Pancreas (tissue), 10 donors: ENCODE measurements at regions not wholly inside any gene's neighbourhood (a gene's known extent, or its start where the extent isn't known, plus 50 kb on each side); places are given as distances from the start of the nearest gene placed in this dataset.
"Not testable (repeated sequence)": the region's sequence is repeated elsewhere in the genome, so short reads cannot be mapped to it uniquely, and the experiment has no call there.

Experiments
- ATAC-seq, 4 donors: fragments of 200-7000 bp; cut with Tn5 transposase; one replicate each; pipeline versions ENCODE4 v1.8.0 to v1.9.1; 2020; ENCODE audit warnings: mild to moderate bottlenecking in 4 of 4, moderate library complexity in 4 of 4
- DNase-seq, 6 donors: peaks; one replicate each; pipeline ENCODE4 v3.0.0-alpha.2; 2020
- FAIRE-seq: peaks from 2 replicates; lab custom pipeline; 2012; peaks lifted over from hg19 to GRCh38; lab: Jason Lieb, UNC
- H3K27ac ChIP-seq, 4 donors: fragments of 200-600 bp; sonication (generic); 1 replicate in 3 of 4; 2 replicates in 1 of 4; pipeline versions ENCODE4 v1.5.0 to v1.8.0; 2020
- H3K27me3 ChIP-seq, 4 donors: fragments of 200-600 bp; one replicate each; pipeline ENCODE4 v1.8.0; 2021
- H3K36me3 ChIP-seq, 3 donors: fragments of 200-600 bp; sonication (generic) in 1 of 3; one replicate each; pipeline versions ENCODE4 v1.5.0 to v1.8.0; 2020 to 2021
- H3K4me1 ChIP-seq, 3 donors: fragments of 200-600 bp; one replicate each; pipeline ENCODE4 v1.8.0; 2021
- H3K4me3 ChIP-seq, 4 donors: fragments of 200-600 bp; sonication (generic) in 2 of 4; one replicate each; pipeline versions ENCODE4 v1.5.0 to v1.8.0; 2020 to 2021
- H3K9me3 ChIP-seq, 4 donors: fragments of 200-600 bp; one replicate each; pipeline ENCODE4 v1.8.0; 2021
- CTCF ChIP-seq, 4 donors: fragments of 200-600 bp; sonication (generic) in 3 of 4; IDR thresholded peaks; one replicate each; pipeline versions ENCODE4 v1.5.0 to v1.8.0; 2021; ENCODE audit warnings: antibody characterized with exemption in 4 of 4
- WGBS, 2 donors: extraction: QIAGEN DNeasy Blood & Tissue Kit; methylation state at CpG; one replicate each; pipeline ENCODE4 v1.1.7; 2013; 5-methylcytosine and 5-hydroxymethylcytosine counted together
- intact Hi-C, 3 donors: fragments of 100-400 bp; cut with DNase I; formaldehyde crosslinking; loops; one replicate each; pipeline versions ENCODE4 v1.11.1 to v1.14.2; 2022
- donor health status: healthy with polysubstance abuse.
- donor health status: DM: no; HTN: no; CAD: no; lungs with moderate emphysema.
- donor health status: DM: no; HTN: no; CAD: no.
- donor health status: control.
- donor health status: control.
- donor health status: Bipolar disorder and iron deficiency.
- donor health status: DM: yes; HTN: yes; CAD: no.
- donor health status: DM: no; HTN: no; CAD: no.
- donor health status: DM: no; HTN: no; CAD: no.
- donor health status: DM: yes; HTN: yes; CAD: no.

DNA sequence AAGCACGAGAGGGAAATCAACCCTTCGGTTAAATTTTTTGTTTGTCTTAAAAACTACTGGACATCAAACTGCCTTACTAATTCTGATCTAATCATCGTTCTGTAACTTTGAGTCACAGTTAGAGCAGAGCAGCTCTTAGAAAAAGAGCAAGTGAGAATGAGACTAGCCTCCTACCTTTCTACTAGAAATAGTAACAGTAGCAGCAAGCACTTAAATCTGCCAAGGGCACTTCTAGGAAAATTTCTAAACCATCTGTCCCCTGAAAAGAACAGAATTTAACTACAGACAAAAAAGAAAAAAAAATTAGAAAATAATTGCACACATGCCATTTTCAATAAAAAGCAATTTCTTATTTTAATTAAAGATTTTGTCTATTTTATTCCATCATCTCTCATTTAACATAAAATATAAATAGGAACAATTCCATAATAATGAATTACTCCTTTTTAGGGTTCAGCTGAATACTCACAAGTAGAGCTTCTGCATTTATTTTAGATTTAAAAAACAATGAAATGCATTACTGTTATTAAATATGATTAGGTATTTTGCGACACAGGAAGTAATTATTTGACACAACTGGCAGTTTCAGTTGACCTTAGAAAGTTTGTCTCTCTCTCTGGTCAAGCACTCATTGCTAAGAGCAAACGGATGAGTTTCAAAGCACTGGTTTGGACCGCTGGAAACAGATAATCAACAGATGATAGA lies 250.8 kb upstream of the SOX9 start:
- Histone ChIP-seq H3K27me3 (no peaks in the 10 kb centered on the region), H3K27ac (no peak overlapping the region), H3K4me3 (no peak overlapping the region), H3K9me3 (no peaks in the 10 kb centered on the region), H3K36me3 (no peaks in the 10 kb centered on the region), H3K4me1 (no peaks in the 10 kb centered on the region)
- intact Hi-C loops: no loop called here
- TF ChIP-seq CTCF (IDR thresholded peaks at IDR 0.05): no peak
- FAIRE-seq (no peak), DNase-seq (no peak), ATAC-seq (no peak)
- 84 to 85% methylated on average over 6 of the region's 6 CpGs for WGBS, 2 donors

DNA sequence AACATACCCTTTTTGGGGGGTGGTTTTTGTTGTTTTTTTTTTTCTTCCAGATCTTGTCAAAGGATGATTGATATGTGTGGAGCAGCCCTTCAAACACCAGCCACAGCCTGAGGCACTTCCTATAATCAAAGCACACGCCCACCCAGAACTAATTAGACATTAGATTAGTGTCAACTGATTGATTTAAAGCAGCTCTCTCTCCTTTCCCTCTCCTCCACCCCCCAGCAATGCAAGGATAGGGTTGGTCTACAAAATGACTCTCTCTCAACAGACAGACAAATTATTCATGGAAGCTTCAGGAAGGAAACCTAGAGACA lies 250.3 kb upstream of the SOX9 start:
- no peak for TF ChIP-seq CTCF (IDR thresholded peaks at IDR 0.05)
- 64 to 67% methylated on average over 1 of the region's 1 CpG for WGBS, 2 donors
- Histone ChIP-seq H3K27ac (no peak overlapping the region), H3K9me3 (no peaks in the 10 kb centered on the region), H3K36me3 (no peaks in the 10 kb centered on the region), H3K27me3 (no peaks in the 10 kb centered on the region), H3K4me1 (no peaks in the 10 kb centered on the region), H3K4me3 (no peak overlapping the region)
- intact Hi-C loops: no loop called here
- DNase-seq (no peak), ATAC-seq (no peak), FAIRE-seq (no peak)

DNA sequence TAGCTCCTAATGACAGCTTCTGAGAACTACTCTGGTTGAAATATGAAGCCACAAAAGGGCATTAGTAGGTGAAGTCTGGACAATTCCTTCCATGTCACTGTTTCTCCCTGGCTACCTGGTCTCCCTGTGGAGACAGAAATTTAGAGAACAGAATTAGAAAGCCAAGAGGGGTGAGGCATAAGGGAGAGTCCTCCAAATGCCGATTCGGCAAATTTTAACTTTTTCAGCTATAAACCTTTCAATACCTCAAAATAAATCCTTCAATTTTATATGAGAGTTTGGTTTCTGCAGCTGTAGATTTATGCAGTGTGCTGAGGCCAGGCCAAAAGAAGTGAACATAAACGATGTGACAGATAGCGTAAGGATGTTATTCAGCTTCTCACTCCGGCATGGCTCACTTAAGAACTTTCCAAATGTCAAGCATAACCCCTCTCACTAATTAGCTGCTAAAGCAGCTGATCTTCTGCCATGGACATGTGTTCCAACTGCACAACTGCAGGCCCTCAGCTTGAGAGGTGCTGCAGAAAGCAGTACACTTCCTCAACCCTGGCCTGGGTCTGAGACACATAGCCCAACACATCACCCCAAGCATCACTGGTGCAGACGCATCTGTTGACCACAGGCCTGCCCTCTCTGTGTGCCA lies 247.9 kb upstream of the SOX9 start:
- Histone ChIP-seq H3K27ac (no peak overlapping the region), H3K27me3 (no peaks in the 10 kb centered on the region), H3K4me3 (no peak overlapping the region), H3K36me3 (no peaks in the 10 kb centered on the region), H3K4me1 (no peaks in the 10 kb centered on the region), H3K9me3 (no peaks in the 10 kb centered on the region)
- 91 to 92% methylated on average over 6 of the region's 6 CpGs for WGBS, 2 donors
- DNase-seq: no peak
- no peak for ATAC-seq
- no peak for FAIRE-seq
- intact Hi-C loops: no loop called here
- no peak for TF ChIP-seq CTCF (IDR thresholded peaks at IDR 0.05)

- WGBS, 2 donors: 71 to 77% methylated on average over 2 of the region's 2 CpGs
- DNase-seq, intact Hi-C loops, H3K27me3 ChIP-seq, ATAC-seq, FAIRE-seq, H3K4me1 ChIP-seq, H3K4me3 ChIP-seq, H3K9me3 ChIP-seq, H3K36me3 ChIP-seq, H3K27ac ChIP-seq: not testable (repeated sequence)
These were observed 246.0 kb upstream of the SOX9 start for GRCh38 chr17:71874773-71875172.

GRCh38 chr17:71878271-71878670 lies 242.5 kb upstream of the SOX9 start:
- H3K27ac ChIP-seq: no peak overlapping the region
- H3K4me3 ChIP-seq: no peak overlapping the region
- TF ChIP-seq CTCF (IDR thresholded peaks at IDR 0.05): no peak
- H3K36me3 ChIP-seq: no peaks in the 10 kb centered on the region
- DNase-seq (no peak), ATAC-seq (no peak), FAIRE-seq (no peak)
- WGBS, 2 donors: 43 to 59% methylated on average over 1 of the region's 1 CpG
- H3K4me1 ChIP-seq: no peaks in the 10 kb centered on the region
- no peaks in the 10 kb centered on the region for H3K27me3 ChIP-seq
- H3K9me3 ChIP-seq: no peaks in the 10 kb centered on the region
- intact Hi-C loops: no loop called here
